ENCODE measurements at regions not wholly inside any gene's neighbourhood (a gene's known extent, or its start where the extent isn't known, plus 50 kb on each side); places are given as distances from the start of the nearest gene placed in this dataset.

DNA sequence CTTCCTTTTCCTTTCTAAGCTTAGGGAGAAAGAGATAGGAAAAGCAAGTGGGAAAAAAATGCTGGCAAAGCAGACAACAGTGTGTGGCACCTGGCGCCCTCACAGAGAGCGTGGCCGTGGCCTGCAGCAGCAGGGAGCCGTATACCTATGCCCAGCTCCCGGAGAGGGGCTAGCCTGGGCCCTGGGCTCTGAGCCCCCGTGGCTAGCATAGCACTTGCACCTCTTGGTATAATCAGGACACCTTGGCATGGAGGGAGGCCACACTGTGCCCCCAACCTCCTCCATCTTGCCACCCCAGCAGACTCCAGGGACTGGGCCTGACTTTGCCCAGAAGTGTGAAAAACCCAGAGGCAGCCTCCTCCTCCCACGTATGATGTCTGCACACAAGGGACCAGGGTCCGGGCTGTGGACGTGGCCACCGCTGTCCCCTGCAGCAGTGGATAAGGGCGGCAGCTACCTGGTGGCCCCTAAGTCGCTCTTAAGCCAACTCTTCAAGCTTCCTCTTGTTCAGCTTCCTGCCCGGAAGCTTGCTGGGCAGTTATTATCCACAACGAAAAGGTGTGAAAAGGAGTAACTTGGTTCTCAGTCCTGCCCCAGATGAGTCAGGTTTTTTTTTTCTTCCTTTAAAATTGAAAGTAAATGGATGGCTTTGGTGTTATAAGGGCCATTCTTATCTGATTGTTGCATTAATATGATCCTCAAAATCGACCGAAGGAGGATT lies 249.1 kb upstream of the PITRM1 start:
- DNase-seq = no peak

- DNase-seq = no peak
Measured at GRCh38 chr10:3420527-3421469, 248.2 kb upstream of the PITRM1 start.

DNA sequence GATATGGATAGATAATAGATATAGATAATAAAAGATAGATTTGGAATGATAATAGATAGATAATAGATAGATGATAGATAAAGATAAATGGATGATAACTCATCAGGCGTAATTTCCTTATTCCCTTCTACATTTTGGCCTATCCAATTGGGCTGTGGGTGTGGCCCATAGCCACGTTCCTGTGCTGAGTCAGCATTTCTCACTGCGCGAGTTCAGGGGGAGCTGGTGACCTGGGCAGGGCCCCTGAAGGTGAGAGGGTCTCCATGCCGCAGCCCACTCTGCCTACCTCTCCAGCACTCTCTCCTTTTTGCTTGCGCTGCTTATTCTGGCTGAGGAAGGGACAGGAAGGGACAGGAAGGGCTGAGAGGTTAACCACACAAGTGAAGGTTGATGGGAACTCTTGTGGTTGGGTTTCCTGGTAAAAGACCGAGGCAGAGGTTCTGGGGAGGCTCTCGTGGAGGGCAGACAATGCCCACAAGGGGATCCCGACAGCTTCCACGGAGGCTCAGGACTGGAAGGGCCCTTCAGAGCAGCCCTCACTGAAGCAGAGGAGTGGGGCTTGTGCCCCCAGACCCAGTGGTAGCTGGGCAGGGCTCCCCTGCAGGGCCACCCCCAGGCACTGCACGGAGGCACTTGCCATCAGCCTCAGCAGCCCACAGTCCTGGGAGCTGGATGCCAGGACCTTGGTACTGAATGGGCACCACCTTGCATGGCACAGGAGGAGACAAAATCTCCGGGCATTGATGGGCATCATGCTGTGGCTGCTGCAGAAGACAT lies 247.3 kb upstream of the PITRM1 start:
- DNase-seq = no peak

DNA sequence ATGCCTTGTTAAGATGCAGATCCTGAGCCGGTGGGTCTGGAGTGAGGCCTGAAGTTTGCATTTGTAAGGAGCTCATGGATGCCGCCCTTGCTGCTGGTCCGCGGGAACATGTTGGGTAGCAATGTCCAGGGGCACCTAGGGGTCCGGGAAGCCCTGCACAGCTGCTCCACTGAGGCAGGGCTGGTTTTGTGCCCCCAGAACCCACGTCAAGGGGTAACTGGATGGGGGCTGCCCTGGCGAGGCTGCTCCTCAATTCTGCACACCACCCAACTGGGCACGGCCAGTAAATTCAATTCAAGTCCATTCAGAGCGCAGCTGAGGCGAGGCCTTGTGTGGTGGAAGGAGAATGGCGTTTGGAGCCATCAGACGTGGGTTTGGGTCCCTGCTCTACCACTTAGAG lies 246.3 kb upstream of the PITRM1 start:
- DNase-seq = no peak

GRCh38 chr10:3418041-3418754 lies 245.6 kb upstream of the PITRM1 start:
- no peak for DNase-seq

DNA sequence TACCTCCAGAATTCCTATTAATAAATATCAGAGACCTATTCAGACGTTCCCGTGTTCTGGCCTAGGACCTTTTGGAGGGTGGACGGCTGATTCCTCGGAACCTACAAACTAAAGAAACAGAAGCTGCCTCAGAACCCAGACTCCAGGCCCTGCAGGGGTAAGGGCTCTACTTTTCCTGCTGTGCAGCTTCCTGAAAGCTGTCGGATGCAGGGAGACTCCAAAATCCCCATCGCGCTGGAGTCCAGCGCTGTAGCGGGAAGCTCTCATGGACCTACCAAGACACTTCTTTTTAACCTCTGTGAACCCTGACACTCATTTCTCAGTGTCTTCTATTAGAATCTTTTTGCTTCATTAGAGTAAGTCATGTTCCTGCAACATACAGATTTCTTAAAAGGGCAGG lies 244.5 kb upstream of the PITRM1 start:
- no peak for DNase-seq

GRCh38 chr10:3415878-3416605 lies 243.5 kb upstream of the PITRM1 start:
- DNase-seq = no peak

GRCh38 chr10:3415038-3415736 lies 242.6 kb upstream of the PITRM1 start:
- no peak for DNase-seq

GRCh38 chr10:3414667-3415023 lies 242.1 kb upstream of the PITRM1 start:
- no peak for DNase-seq

GRCh38 chr10:3413937-3414666 lies 241.5 kb upstream of the PITRM1 start:
- DNase-seq = no peak

GRCh38 chr10:3412646-3413045 lies 240.1 kb upstream of the PITRM1 start:
- no peak for DNase-seq

GRCh38 chr10:3412071-3412582 lies 239.5 kb upstream of the PITRM1 start:
- DNase-seq = no peak

- DNase-seq = no peak
Measured at GRCh38 chr10:3411044-3411443, 238.5 kb upstream of the PITRM1 start.

DNA sequence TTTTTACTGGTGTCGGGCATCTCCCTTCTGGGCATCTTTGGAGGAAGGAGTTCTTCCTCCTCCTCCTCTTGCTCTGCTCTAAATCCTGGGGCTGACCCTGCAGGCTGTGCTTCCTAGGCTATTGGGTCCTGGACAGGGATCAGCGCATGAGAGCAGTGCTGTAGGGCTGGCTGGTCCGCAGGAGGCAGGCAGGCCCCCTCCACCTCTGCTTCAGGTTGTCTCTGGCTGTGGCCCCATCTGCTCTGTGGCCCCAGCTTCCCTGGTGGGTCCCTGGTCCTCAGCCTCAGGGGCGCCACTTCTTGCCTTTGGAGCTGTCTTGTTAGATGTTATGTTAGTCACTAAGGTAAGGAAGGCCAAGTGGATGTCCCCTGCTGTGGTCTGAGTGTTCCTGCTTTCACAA lies 237.3 kb upstream of the PITRM1 start:
- no peak for DNase-seq

GRCh38 chr10:3408603-3409365 lies 236.2 kb upstream of the PITRM1 start:
- no peak for DNase-seq

DNA sequence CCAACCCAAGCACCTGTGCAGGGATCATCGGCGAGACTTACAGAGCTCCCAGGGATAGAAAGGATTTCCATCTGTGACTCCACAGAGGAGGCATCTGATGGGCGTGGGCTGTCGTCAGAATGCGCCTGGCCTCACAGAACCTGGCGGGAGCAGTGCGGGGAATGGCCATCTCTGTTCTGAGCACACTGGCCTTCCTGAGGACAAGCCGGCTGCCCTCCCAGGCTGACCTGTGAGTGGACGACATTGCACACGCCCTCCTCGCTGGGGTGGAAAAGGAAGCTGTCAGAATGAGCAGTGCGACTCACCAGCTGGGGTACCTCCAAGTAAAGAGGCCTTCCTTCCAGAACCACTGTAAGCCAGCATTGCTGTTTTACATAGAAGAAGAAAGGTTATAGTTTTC lies 234.6 kb upstream of the PITRM1 start:
- DNase-seq = no peak

- DNase-seq = no peak
Measured at GRCh38 chr10:3406556-3406955, 234.0 kb upstream of the PITRM1 start.

DNA sequence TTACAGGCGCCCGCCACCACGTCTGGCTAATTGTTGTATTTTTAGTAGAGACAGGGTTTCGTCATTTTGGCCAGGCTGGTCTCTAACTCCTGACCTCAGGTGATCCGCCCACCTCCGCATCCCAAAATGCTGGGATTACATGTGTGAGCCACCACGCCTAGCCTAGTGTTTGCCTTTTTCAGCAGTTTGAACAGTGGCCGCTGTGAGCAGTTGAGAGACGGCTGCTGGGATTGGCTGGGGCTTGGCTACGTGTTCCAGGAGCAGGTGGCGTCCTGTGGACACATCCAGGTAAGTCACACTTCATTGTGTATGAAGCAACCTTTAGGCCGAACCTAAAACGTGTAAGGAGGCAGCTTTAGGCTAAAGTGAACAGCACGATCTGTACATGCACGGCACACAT lies 231.8 kb upstream of the PITRM1 start:
- no peak for DNase-seq

DNA sequence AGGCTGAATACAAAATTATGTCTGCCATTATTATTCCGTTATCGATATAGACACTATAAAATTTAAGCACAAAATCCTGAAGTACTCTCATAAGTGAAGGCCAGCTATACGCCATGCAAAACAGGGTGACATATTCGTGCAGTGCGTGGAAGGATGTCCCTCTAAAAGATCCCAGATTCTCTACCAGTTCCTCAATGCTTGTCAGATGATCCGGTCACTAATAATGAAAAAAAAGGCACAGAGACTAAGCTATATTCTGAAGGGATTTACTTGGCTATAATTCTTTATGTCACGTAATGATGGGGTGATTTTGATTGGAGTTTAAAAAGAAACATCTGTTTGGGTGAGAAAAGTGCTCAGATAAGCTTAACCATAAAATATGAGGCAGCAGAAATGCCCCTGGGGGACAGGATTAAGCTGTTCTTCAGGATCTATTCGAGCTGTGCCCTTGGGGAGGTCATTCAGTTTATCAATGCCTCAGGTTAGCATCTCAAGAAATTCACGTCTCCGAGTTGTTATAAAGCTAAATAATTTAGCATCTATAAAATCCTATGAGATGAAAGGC lies 229.7 kb upstream of the PITRM1 start:
- no peak for DNase-seq
